RPMI7951 (cell line): ENCODE measurements at regions not wholly inside any gene's neighbourhood (a gene's known extent, or its start where the extent isn't known, plus 50 kb on each side); places are given as distances from the start of the nearest gene placed in this dataset.
A peak's percentile ranks its signal among the peaks of the same experiment; 100 is the strongest.

Source experiments
- DNase-seq: peaks from one replicate; pipeline ENCODE4 v3.0.0-alpha.2; 2012; ENCODE audit warnings: low read depth

DNA sequence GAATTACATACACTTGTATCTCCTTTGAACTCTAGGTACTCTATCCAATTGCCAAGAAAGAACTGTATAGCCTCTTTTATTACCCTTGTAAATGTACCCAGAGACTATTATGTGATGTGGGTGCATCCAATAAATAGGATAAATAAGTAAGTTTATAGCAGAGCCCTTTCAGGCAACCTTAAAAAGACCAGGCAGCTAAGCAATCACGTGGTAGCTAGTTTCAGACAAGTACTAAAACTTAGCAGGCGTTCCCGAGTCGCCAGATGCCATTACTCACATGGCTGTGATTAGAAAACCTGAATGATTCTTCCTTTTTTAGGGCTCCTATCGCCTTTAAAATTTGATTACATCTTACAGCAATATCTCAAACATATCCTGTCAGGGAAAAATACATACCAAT lies 1303.0 kb downstream of the EFNB2 start:
- no peak for DNase-seq

DNA sequence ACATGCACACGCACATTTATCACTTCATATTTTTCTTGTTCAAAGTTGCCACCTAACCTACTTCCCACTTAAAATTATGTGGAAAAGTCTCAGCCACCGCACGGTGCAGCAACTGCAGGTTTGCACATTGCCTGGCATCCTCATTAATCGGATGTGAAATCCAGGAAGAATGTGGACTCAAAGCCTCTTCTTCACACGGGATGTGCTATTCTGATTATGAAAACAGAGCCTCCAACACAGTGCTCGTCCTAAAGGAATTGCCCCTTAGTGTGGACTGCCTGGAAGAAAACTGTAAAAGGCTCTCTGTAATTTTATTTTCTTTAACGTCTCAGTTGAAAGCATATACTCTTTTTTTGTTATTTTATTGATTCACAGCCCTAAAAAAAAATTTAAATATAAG lies 1303.5 kb downstream of the EFNB2 start:
- no peak for DNase-seq

DNA sequence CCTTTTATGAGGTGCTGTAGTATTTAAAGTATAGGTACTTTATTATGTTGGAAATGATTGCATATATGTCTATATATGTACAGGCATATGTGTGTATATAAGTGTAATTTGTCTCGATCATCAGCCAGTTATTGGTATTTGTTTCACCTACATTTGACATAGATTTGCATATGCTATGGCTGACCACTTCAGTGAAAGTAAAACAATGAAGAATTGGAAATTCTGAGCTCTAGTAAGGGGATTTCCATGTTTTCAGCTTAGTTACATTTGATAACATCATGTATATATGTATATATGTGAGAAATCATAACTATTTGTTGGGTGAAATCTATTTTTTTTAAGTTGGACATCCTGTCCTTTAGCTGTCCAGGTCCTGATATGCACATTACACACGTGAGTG lies 1303.9 kb downstream of the EFNB2 start:
- no peak for DNase-seq

DNA sequence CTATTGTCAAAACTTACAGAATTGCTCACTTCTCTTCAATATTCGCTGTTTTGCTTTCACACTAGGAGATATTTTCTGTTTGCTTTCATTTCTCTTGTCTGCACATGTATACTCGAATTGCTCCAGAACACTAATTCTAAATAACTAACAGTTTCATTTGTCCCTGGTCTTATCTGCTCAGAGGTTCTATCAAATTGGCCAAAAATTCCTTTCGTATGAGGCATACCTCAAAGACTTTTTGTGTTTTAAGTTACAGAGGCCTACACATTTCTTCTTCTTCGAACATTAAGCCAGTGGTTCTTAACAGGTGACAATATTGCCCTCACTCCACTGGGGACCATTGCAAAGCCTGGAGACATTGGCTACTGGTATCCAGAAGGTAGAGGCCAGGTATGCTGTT lies 1314.6 kb downstream of the EFNB2 start:
- no peak for DNase-seq

DNA sequence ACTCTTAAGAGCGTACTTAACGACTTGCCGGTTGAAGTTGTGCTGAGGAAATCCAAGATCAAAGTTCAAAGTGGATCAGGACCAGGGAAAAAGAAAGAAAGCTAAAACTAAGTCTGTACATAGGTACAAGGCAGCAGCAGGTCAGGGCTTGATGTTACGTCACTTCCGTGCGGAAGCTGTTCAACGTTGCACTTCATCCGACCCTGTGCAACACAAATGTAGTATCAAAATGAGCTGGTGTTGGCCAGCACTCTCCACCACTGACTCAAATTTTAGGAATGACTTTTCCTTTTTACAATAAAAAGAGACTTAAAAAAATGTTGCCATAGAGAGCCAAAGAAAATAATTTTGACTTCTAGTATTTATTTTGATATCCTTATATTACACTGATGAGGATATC lies 1315.4 kb downstream of the EFNB2 start:
- no peak for DNase-seq

DNA sequence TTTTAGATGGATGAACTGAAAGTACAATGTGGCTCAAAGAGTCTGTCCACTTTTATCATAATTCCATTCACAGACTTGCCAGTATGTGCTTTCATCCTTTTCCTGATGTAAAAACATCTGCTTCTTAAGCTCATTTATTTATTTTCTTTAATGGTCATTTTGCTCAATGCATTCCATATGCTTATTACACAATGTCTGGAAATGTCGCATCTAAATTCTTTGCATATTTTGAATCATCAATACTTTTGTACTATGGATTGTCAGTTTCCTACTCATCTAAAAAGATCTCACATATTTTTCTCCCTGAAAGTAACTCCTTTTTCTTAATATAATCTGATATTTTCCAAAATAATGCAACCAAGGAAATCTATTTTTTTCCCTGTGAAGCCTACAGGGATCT lies 1315.8 kb downstream of the EFNB2 start:
- DNase-seq = no peak

DNA sequence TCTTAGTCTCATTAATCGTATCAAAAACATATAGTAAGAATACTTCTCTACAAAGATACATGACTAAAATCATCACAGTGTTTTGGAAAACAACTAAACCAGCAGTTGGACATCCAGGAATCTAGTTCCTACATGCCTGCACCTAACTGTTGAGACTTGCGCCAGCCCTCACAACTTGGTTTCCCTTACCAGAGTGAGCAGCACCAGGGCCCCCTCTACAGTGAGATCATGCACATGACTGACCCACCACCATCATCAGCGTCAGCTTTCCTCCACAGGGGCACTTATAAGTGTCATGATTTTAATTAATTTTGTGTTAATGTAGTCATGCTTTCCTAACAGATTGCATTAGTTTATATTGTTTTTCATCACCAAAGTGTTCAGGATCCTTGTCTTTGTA lies 1322.0 kb downstream of the EFNB2 start:
- no peak for DNase-seq

DNA sequence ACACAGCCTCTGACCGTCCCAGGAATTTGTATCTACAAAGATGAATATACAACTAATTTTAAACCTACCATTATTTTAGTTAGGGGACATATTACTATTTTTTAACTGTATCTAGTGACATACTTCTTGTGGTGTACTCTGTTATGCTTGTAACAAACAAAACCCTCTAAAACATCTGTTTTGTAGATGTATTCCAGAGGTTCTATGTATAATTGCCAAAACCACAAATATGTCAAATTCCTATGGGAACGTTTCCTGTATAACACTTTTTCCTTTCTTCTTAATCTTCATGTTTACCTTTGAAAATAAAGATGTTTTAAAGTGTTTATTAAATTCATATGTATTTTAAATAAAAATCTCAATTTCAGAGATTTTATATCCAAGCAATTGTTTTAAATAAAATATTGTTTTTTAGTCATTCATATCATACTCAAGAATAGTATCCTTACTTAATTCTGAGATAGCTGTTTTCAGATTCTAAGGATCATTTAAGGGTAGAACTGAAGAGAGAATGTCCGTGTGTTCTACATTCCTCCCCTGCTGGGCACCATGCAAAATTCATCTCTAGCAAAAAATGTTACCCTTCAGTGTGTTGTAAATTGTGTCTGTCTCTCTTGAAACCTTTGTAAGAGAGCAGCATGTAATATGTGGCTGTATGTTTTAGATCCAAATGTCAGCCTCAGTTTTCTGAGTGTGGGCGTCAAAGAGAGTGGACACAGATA lies 1327.7 kb downstream of the EFNB2 start:
- no peak for DNase-seq

DNA sequence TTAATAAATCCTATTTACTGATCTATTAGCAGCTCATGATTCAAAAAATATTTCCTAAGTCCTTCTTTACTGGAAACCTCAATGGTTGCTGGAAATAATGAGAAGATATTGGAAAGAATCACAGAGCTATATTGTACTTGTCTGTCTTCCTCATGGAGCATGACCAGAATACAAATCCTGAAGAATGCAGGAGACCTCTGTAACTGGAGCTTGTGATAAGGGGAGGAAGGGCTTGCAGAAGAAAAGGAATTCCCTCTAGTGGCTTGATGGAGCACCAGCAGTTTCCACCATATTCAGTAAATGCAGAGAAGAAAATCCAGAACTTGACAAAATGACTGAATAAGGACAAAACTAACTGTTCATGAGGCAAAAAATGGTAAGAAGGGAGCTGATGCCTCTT lies 1333.1 kb downstream of the EFNB2 start:
- no peak for DNase-seq

DNA sequence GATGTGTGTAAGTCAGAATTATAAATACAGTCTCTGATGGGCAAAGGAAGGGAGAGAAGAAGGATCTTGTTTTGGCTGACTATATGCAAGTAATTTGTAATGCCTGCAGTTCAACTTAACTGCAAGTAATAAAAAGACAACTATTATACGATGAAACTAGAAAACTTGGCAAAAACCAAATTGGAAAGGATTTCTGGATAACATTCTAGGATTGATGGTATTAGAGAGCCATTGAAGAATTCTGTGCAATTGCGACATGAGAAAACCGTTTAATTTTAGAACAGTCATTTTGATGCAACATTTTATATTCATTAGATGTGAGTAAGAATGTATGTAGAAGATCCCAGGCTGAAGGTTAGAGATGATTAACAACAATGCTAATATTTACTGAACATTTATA lies 1334.1 kb downstream of the EFNB2 start:
- DNase-seq = no peak

DNA sequence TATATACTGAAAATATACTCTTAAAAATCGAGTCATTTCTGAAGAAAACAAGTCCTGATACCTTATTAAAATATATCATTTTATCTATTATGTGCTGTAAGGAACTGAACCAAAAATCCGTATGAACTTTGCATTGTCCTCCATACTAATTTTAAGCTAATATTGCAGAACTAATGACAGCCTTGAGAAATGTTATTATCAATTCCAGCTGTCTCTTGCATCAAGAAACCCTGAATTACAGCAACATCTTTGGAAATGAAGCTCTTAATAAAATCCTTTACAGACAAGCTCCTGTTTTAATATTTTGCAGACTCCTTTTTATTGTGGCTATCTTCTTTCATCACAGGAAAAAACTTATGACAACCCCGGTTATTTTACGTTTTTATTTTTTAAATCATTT lies 1335.3 kb downstream of the EFNB2 start:
- DNase-seq = no peak

DNA sequence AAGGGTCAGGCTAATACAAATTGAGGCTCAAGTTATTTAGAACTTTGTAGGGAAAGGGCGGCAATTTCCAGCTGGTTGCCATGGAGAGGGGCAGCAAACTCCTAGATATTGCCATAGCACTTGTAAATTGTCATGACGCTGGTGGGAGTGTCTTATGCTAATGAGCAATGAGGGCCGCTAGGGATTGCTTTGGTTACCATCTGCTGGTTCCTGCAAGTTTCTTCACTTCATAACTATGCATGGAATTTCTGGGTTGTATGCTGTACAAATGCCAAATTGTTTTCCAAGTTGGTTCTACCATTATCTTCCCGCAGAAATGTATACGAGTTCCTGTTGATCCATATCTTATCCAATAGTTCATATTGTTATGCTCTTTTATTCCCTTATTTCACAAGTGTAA lies 1339.4 kb downstream of the EFNB2 start:
- peak; percentile 28 for DNase-seq

DNA sequence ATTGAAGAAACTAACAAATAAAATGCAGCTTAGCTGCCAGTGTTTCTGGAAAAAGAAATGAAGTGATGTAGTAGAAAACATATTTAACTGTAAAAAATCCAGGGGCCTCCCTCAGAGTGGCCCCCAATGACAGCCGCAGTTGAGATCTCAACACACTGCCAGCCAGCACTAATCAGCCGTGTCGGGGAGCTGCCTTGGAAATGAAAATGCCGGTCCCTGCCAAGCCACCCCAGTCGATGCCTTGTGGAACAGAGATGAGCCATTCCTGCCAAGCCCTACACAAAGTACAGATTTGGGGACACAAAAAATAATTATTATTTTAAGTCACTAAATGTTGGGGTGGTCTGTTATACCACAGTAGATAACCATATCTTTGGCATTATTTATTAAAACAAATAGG lies 1342.4 kb downstream of the EFNB2 start:
- no peak for DNase-seq

DNA sequence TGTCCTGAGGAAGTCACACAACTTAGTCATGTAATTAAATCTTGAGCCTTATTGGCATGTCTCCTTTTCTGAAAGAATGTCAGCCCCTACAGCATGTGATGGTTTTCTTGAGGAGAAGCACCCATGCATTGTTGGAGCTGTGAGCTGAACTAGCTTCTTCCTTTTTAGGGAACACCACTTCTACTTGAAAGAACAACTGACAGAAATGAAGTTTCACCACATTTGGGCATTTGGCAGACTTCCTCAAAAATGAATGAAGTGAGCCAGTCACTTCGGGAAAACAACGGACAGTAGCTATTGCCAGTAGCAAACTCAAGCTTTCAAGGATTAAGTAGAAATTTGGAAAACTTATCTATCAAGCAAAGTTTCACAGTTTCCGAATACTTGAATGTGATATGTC lies 1351.3 kb downstream of the EFNB2 start:
- DNase-seq = no peak

DNA sequence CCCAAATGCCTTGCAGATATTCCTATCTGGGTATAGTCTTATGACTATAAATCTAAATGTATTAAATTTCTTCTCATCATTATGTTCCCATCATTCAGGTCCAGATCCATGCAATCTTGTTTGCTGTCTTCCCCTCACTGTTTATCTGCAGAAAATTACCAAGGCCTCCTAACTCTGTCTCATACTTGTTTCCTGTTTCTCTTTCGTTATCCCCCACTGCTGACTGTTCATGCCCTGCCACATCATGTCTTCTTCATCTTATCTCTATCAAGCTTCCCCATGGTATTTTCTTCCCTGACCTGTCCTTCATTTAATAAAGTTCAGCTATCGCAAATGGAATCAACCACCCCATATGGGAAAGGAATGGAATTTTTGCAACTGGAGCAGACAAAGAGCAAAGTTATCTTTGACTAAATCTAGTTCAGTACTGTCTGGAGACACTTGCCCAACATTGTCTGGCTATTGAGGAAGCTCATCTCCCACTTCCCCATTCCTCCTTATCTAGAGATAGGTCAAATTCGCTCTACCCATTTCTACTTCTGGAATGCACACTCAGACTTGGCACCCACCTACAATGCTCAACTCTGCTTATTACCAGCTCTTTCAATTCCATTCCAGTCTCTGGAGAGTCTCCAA lies 1358.1 kb downstream of the EFNB2 start:
- DNase-seq = no peak

DNA sequence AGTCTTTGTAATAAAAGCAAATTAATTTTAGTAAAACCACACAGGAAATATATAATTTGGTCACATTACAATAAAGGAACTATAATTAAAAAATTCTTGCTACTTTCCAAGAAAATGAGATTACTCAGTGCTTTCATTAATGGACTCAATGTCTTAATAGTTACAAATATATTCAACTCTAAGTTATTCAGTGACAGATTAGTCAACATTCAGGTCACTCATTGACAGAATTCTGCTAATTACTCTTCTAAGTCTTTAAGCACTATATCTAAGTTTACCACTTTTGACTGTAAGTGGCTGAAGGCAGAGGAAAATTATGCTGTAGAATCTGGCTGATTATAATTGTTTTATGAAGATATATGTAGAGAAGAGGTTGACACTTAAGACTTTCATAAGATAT lies 1365.0 kb downstream of the EFNB2 start:
- DNase-seq = no peak

DNA sequence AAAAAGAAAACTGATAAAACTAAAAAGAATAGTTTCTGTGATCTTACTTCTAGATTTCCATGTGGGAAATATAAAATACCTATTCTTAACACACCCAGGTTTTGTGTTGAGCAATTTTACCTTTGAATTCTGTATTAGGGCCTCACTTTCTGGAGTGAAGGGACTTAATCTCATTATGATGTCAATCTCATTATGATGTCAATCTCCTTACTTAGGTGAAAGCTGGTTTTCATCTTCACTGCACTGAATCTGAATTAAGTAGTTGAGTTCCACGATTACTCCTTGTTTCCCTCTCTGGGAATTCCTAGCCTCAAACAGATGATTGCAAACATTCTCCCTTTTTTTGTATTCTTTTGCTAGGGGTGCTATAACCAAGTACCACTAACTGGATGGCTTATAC lies 1367.2 kb downstream of the EFNB2 start:
- DNase-seq = no peak

DNA sequence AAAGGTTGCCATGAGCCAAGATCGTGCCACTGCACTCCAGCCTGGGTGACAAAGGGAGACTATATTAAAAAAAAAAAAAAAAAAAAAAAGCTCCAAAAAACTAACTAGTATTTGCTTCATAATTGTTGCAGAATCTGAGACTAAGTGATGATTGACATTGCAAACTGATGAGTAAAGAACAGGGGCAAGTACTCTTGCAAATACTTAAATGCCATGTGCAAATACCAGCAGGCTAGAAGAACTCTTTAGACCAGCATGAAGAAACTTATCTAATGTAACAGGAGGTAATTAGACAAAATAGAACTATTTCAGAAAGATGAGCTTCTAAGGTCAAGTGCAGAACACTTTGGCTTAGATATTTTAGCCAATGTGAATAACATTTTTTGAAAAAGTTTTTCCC lies 1368.1 kb downstream of the EFNB2 start:
- no peak for DNase-seq

DNA sequence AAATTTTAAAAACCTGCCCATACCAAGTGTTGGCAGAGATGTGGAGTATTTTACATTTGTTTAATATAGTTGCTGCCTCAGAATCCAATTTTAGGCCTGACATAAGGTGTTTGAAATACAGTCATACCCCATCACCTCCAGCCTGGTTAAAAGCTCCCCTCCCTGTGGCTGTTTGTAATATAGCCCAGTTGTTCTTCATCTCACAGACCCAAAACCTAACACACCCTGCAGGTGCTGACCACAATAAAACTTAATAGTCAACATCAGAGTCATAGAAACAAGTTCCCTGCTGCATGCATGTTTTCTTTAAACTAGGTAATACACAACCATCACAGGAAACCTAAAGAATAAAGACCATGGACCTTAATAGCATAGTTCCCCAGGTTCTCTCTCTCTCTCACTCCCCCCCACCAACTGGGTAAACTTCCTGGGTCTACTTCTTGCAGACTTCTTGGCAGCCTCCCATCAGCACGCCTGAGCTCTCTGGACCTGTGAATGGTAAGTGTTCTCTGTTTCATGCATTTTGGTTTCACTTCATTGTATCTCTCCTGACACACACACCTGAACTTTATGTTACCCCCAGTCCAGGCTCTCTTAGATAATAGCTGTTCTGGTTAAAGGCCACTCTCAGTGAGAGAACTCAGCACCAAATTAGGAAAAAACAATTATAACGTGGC lies 1369.9 kb downstream of the EFNB2 start:
- DNase-seq = no peak

DNA sequence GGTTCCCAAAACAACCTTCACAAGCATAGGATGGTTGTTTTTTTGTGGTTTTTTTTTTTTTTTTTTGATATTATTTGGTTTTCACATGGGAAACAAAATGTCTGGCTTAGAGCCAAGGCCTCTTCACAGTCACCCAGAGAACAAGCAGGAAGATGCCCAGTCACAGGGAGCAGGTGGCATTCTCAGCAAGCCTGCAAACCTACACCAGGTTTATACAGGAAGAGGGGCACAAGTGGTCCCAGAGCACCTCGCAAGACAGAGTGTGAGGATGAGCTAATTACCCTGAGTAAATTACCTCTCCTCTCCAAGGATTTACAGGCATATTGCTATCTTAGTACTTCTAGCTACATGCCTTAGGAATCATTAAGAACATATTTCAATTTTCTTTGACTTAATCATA lies 1375.6 kb downstream of the EFNB2 start:
- no peak for DNase-seq

DNA sequence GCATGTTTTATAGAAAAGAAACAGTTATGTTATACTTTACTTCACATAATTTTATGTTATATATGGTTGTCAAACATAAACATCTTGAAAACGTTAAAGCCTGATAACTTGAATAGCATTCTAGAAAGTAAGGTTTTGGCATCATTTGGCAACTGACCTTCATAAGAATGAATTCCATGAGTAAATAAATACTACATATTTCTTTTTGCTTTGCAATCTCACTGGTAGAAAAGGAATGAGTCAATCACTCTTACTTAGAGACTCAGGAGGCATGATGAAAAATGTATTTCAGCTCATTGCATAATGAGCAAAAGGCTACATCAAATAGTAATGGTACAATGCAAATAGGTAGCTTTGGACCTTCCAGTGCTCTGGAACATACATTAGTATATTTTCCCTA lies 1381.9 kb downstream of the EFNB2 start:
- no peak for DNase-seq

DNA sequence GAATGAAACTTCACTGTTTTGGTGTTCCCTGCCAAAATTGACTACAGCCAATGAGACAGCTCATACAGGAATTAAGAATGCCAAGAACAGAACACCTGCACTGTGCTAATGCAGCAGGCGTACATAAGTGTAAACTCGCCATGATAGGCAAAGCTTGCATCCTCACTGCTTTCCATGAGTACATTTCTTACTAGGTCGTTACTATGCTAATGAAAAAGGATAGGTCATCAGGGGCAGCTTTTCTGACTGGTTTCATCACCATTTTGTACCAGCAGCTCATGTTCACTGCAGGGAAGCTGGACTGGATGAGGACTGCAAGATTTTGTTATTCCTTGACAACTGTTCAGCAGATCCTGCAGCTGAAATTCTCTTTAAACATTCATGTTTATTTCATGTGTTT lies 1383.8 kb downstream of the EFNB2 start:
- no peak for DNase-seq

DNA sequence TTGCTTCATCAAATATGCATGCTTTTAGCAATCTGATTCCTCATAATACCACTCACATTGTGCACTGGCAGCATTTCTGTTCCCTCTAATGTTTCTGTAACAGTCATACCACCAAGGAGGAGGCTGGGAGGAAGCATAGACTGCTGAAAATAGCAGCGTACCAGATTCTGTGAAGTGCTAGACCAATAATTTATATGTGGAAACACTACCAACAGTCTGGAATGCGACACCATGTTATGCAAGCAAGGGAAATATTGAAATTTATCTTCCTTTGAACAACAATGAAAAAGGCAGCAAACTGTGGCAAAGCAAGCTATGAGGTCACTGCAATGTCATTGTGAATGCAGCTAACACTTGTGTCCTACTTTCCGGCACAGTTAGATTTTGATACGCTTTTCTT lies 1388.0 kb downstream of the EFNB2 start:
- no peak for DNase-seq
